GM12878 (cell line): ENCODE measurements at regions not wholly inside any gene's neighbourhood (a gene's known extent, or its start where the extent isn't known, plus 50 kb on each side); places are given as distances from the start of the nearest gene placed in this dataset.

Experiments
- ATAC-seq: fragments of 200-7000 bp; cut with Tn5 transposase; 3 replicates; pipeline ENCODE4 v1.9.1; 2020; ENCODE audit warnings: mild to moderate bottlenecking, moderate library complexity
- BruUV-seq: library from RNA; stranded (reverse); fragments of 400-500 nt; replicated peaks from 2 replicates; lab custom pipeline; 2021; lab: Mats Ljungman, UMichigan
- CTCF ChIA-PET: fragments of 300-600 bp; sonication (Branson Sonifier 250); formaldehyde crosslinking; extraction: SDS; loops from one replicate; lab custom pipeline; 2021; ENCODE audit warnings: inconsistent platforms; lab: Yijun Ruan, JAX
- POLR2A ChIA-PET: fragments of 350-600 bp; formaldehyde crosslinking; extraction: SDS; loops from one replicate; lab custom pipeline; 2021; ENCODE audit warnings: inconsistent platforms; lab: Charles Lee
- RAD21 ChIA-PET: fragments of 300-600 bp; sonication (Branson Sonifier 250); formaldehyde crosslinking; loops from one replicate; lab custom pipeline; 2023; ENCODE audit warnings: antibody characterized with exemption; ENCODE audit not compliant: unreplicated experiment; lab: Charles Lee
- SMC1A ChIA-PET: fragments of 300-600 bp; sonication (Branson Sonifier 250); formaldehyde crosslinking; loops from one replicate; lab custom pipeline; 2023; ENCODE audit not compliant: unreplicated experiment, uncharacterized antibody; lab: Charles Lee
- DNase-seq: peaks from one replicate; pipeline ENCODE4 v3.0.0-alpha.2; 2011; ENCODE audit warnings: low read depth, low spot score
- FAIRE-seq: peaks from 3 replicates; lab custom pipeline; 2011; peaks lifted over from hg19 to GRCh38; lab: Jason Lieb, UNC
- H2AFZ ChIP-seq: 2 replicates; pipeline ENCODE4 v1.6.0; 2011; ENCODE audit warnings: low read depth, low read length, control low read depth; ENCODE audit not compliant: control insufficient read depth
- H3K27ac ChIP-seq: 2 replicates; pipeline ENCODE4 v1.5.1; 2011; ENCODE audit warnings: control low read depth; ENCODE audit not compliant: control insufficient read depth, insufficient read depth
- H3K27me3 ChIP-seq, 2 experiments: replicated peaks in 1 of 2; 2 replicates each; pipeline versions ENCODE4 v1.6.0 to v1.6.1; 2011; ENCODE audit warnings: low read length in 1 of 2; ENCODE audit not compliant: control insufficient read depth in 2 of 2, insufficient read depth in 2 of 2
- H3K36me3 ChIP-seq, 2 experiments: 2 replicates each; pipeline ENCODE4 v1.5.1; 2011; ENCODE audit warnings: low read length in 1 of 2; ENCODE audit not compliant: control insufficient read depth in 2 of 2, insufficient read depth in 2 of 2
- H3K4me1 ChIP-seq: 2 replicates; pipeline ENCODE4 v1.6.1; 2011; ENCODE audit warnings: mild to moderate bottlenecking, low read length, moderate library complexity, mixed read lengths; ENCODE audit not compliant: control insufficient read depth, insufficient read depth
- H3K4me2 ChIP-seq: 2 replicates; pipeline ENCODE4 v1.6.0; 2011; ENCODE audit warnings: control low read depth; ENCODE audit not compliant: control insufficient read depth, insufficient read depth
- H3K4me3 ChIP-seq: fragments of 200-600 bp; sonication (generic); 2 replicates; pipeline ENCODE4 v1.5.1; 2016
- H3K79me2 ChIP-seq: 2 replicates; pipeline ENCODE4 v1.6.0; 2011; ENCODE audit warnings: low read length; ENCODE audit not compliant: control insufficient read depth, insufficient read depth
- H3K9ac ChIP-seq: 2 replicates; pipeline ENCODE4 v1.8.0; 2011; ENCODE audit warnings: low read length, control low read depth, mixed read lengths; ENCODE audit not compliant: control insufficient read depth, insufficient read depth
- H3K9me3 ChIP-seq: replicated peaks from 3 replicates; pipeline ENCODE4 v1.5.1; 2011; ENCODE audit warnings: mild to moderate bottlenecking, low read length; ENCODE audit not compliant: control insufficient read depth, insufficient read depth
- H4K20me1 ChIP-seq: 2 replicates; pipeline ENCODE4 v1.6.0; 2011; ENCODE audit not compliant: control insufficient read depth, insufficient read depth
- CHD4 ChIP-seq: fragments of 200-600 bp; sonication (generic); IDR thresholded peaks from 2 replicates; pipeline ENCODE4 v1.6.1; 2016; ENCODE audit warnings: mild to moderate bottlenecking
- EP300 ChIP-seq, 2 experiments: fragments of 150-350 bp in 1 of 2; IDR thresholded peaks; 2 replicates each; pipeline ENCODE4 v1.6.1; 2011 to 2012; ENCODE audit warnings: low read depth in 2 of 2, low read length in 2 of 2, borderline replicate concordance in 1 of 2, improper control_type of control experiment in 1 of 2, inconsistent platforms in 1 of 2; ENCODE audit not compliant: control insufficient read depth in 1 of 2
- EZH2 ChIP-seq: IDR thresholded peaks from 2 replicates; pipeline ENCODE4 v1.6.1; 2012; ENCODE audit warnings: low read depth, mild to moderate bottlenecking, control low read depth, inconsistent platforms, low read length, borderline replicate concordance; ENCODE audit not compliant: control insufficient read depth
- GABPA ChIP-seq: IDR thresholded peaks from 2 replicates; pipeline ENCODE4 v1.6.1; 2014; ENCODE audit warnings: antibody characterized with exemption, low read depth, mild to moderate bottlenecking, inconsistent platforms
- HCFC1 ChIP-seq: fragments of 150-350 bp; IDR thresholded peaks from 2 replicates; pipeline ENCODE4 v1.6.1; 2014; ENCODE audit warnings: low read length
- HDAC2 ChIP-seq: fragments of 200-600 bp; sonication (generic); IDR thresholded peaks from 2 replicates; pipeline ENCODE4 v1.6.1; 2017
- NFYB ChIP-seq: IDR thresholded peaks from 2 replicates; pipeline ENCODE4 v1.6.1; 2011; ENCODE audit warnings: low read depth, mild to moderate bottlenecking, low read length, improper control_type of control experiment, moderate library complexity; ENCODE audit not compliant: insufficient read depth
- PAX5 ChIP-seq: IDR thresholded peaks from 2 replicates; pipeline ENCODE4 v1.6.1; 2011; ENCODE audit warnings: low read depth, low read length, borderline replicate concordance
- PBX3 ChIP-seq: IDR thresholded peaks from 2 replicates; pipeline ENCODE4 v1.6.1; 2011; ENCODE audit warnings: mild to moderate bottlenecking, low read depth, low read length, moderate library complexity; ENCODE audit not compliant: insufficient replicate concordance
- RAD21 ChIP-seq: IDR thresholded peaks from 2 replicates; pipeline ENCODE4 v1.6.1; 2011; ENCODE audit warnings: mild to moderate bottlenecking, low read depth, low read length, moderate library complexity; ENCODE audit not compliant: insufficient read depth
- SP1 ChIP-seq: IDR thresholded peaks from one replicate; pipeline ENCODE4 v1.6.1; 2011; ENCODE audit warnings: low read depth, low read length
- TARDBP ChIP-seq: IDR thresholded peaks from 2 replicates; pipeline ENCODE4 v1.6.1; 2016; ENCODE audit warnings: borderline replicate concordance
- YY1 ChIP-seq: IDR thresholded peaks from 2 replicates; pipeline ENCODE4 v1.6.1; 2011; ENCODE audit warnings: low read depth, mild to moderate bottlenecking, low read length
- WGBS: methylation state at CpG from one replicate; pipeline ENCODE4 v1.1.6; 2016; ENCODE audit warnings: low lambda C conversion rate; ENCODE audit not compliant: insufficient replicate concordance, insufficient coverage; ENCODE audit errors: missing lambda C conversion rate; 5-methylcytosine and 5-hydroxymethylcytosine counted together
- in situ Hi-C: fragments of 300-500 bp; cut with MboI; formaldehyde crosslinking; loops from 9 replicates; pipeline ENCODE4 v1.14.3; 2018; ENCODE audit warnings: mixed read lengths
- intact Hi-C: fragments of 100-400 bp; cut with micrococcal nuclease; formaldehyde crosslinking; loops from one replicate; pipeline ENCODE4 v1.14.2; 2022; ENCODE audit not compliant: unreplicated experiment
- TF ChIP-seq, protein P1 (sequence below): fragments of 450-650 bp; conservative IDR thresholded peaks from 2 replicates; pipeline ENCODE4 v1.6.1; 2017; ENCODE audit warnings: mild to moderate bottlenecking, moderate library complexity

DNA sequence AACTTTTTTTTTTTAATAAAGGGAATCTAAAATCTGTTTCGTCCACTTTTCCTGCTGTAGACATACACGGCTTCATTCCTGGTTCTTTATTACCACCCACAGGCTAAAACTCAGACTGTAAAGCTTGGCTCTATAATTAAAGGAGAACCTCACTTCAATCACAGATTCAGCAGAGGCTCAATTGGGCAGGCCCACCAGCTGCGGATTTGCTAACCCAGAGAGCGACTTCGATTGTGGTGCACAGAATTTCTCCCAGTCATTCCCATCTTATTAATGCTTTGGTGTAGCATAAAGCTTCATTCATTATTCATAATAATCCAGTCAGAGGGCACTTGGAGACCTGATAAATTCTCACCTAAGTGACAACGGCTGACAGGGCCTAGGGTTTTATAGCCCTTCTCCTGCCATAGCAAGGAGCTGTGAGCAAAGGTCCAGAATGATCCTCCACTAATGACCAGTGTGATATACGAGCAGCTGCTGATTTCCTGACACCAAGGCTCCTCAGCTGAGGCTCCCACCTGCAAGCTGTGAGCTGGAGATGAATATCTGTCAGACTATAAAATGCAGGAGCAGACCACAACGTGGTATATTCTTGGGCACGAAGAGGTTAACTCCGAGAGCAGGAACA, 149.0 kb downstream of the ATP6V1G3 start:
- Histone ChIP-seq H2AFZ (no peak overlapping the region), H3K4me3 (no peak overlapping the region), H3K27ac (no peak overlapping the region), H3K4me2 (no peak overlapping the region), H3K9ac (no peak overlapping the region), H3K9me3 (no peaks in the 10 kb centered on the region), H3K36me3 (no peaks in the 10 kb centered on the region), H4K20me1 (no peaks in the 10 kb centered on the region), H3K79me2 (no peaks in the 10 kb centered on the region), H3K4me1 (no peaks in the 10 kb centered on the region), H3K27me3 (0 out of 4 replicates have a peak, but pooled peaks cover 0 to 3% of the 10 kb centered on the region in 2 experiments)
- ChIA-PET SMC1A (interaction anchor here (1.1 to 1.5 kb wide), 3 partner anchors 9 to 300 kb away, joined by 3 to 5 read pairs (median 3); no protein-coding TSS in a partner anchor), POLR2A (no interaction called here), RAD21 (interaction anchor here (0.6 kb wide), 1 partner anchor 27 kb away, joined by 3 read pairs; no protein-coding TSS in a partner anchor), CTCF (interaction anchor here (0.7 kb wide), 2 partner anchors 360 to 461 kb away, joined by 3 read pairs; no protein-coding TSS in a partner anchor)
- intact Hi-C loops (no loop called here), in situ Hi-C loops (no loop called here)
- no TSS peak for BruUV-seq
- ATAC-seq (no peak), DNase-seq (no peak), FAIRE-seq (no peak)
- 48% methylated on average over 10 of the region's 10 CpGs for WGBS
- no peak for TF ChIP-seq GABPA
- TF ChIP-seq, protein P1, sequence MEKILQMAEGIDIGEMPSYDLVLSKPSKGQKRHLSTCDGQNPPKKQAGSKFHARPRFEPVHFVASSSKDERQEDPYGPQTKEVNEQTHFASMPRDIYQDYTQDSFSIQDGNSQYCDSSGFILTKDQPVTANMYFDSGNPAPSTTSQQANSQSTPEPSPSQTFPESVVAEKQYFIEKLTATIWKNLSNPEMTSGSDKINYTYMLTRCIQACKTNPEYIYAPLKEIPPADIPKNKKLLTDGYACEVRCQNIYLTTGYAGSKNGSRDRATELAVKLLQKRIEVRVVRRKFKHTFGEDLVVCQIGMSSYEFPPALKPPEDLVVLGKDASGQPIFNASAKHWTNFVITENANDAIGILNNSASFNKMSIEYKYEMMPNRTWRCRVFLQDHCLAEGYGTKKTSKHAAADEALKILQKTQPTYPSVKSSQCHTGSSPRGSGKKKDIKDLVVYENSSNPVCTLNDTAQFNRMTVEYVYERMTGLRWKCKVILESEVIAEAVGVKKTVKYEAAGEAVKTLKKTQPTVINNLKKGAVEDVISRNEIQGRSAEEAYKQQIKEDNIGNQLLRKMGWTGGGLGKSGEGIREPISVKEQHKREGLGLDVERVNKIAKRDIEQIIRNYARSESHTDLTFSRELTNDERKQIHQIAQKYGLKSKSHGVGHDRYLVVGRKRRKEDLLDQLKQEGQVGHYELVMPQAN: no peak

GRCh38 chr1:198387587-198387986, 152.9 kb downstream of the ATP6V1G3 start:
- RAD21 ChIA-PET: no interaction called here
- DNase-seq (no peak), FAIRE-seq (no peak), ATAC-seq (no peak)
- H3K4me1 ChIP-seq: no peaks in the 10 kb centered on the region
- SMC1A ChIA-PET: no interaction called here
- no TSS peak for BruUV-seq
- no peak overlapping the region for H3K4me3 ChIP-seq
- WGBS: 54% methylated on average over 3 of the region's 3 CpGs
- CTCF ChIA-PET: interaction anchor here (1.1 kb wide), 1 partner anchor 131 kb away, joined by 3 read pairs; no protein-coding TSS in a partner anchor
- H3K79me2 ChIP-seq: no peaks in the 10 kb centered on the region
- no peak overlapping the region for H3K4me2 ChIP-seq
- no peak overlapping the region for H2AFZ ChIP-seq
- POLR2A ChIA-PET: no interaction called here
- H3K9ac ChIP-seq: no peak overlapping the region
- no peaks in the 10 kb centered on the region for H4K20me1 ChIP-seq
- in situ Hi-C loops: no loop called here
- H3K27me3 ChIP-seq: peaks cover 0 to 3% of the 10 kb centered on the region in 2 experiments; a peak in 1 of 4 replicates
- H3K27ac ChIP-seq: no peak overlapping the region
- H3K36me3 ChIP-seq: no peaks in the 10 kb centered on the region
- intact Hi-C loops: no loop called here
- no peaks in the 10 kb centered on the region for H3K9me3 ChIP-seq
- TF ChIP-seq NFYB (no peak), TARDBP (no peak), YY1 (no peak), HCFC1 (no peak), CHD4 (no peak), HDAC2 (no peak), RAD21 (no peak), PBX3 (no peak), PAX5 (no peak), SP1 (no peak), EZH2 (no peak), EP300 (IDR thresholded peaks at IDR 0.05; ENCODE audit: borderline replicate concordance in 1 of 2, control insufficient read depth in 1 of 2, low read depth in 2 of 2, low read length in 2 of 2) (no peak)
